Mesendoderm (in vitro differentiated cells): ENCODE measurements at regions not wholly inside any gene's neighbourhood (a gene's known extent, or its start where the extent isn't known, plus 50 kb on each side); places are given as distances from the start of the nearest gene placed in this dataset.

ENCODE experiments used
- DNase-seq: peaks from one replicate; pipeline ENCODE4 v3.0.0; 2013
- H2AK5ac ChIP-seq: 2 replicates; pipeline ENCODE4 v1.6.1; 2013; ENCODE audit warnings: low read length, inconsistent platforms
- H2BK120ac ChIP-seq: 2 replicates; pipeline ENCODE4 v1.6.1; 2013; ENCODE audit warnings: low read depth, mild to moderate bottlenecking, low read length, moderate library complexity, mixed read lengths
- H2BK15ac ChIP-seq: replicated peaks from 2 replicates; pipeline ENCODE4 v1.6.1; 2013; ENCODE audit warnings: low read depth, mild to moderate bottlenecking, moderate library complexity
- H2BK5ac ChIP-seq: 2 replicates; pipeline ENCODE4 v1.6.1; 2013; ENCODE audit warnings: low read length, inconsistent platforms
- H3K18ac ChIP-seq: 2 replicates; pipeline ENCODE4 v1.6.1; 2013; ENCODE audit warnings: mild to moderate bottlenecking, low read length, mixed read lengths
- H3K23ac ChIP-seq: one replicate; pipeline ENCODE4 v1.6.1; 2013; ENCODE audit warnings: low read length
- H3K27ac ChIP-seq: 2 replicates; pipeline ENCODE4 v1.5.1; 2013; ENCODE audit warnings: low read depth, mild to moderate bottlenecking, inconsistent platforms, low read length, moderate library complexity
- H3K27me3 ChIP-seq: 2 replicates; pipeline ENCODE4 v1.6.1; 2013; ENCODE audit warnings: low read length, control low read depth, mild to moderate bottlenecking, inconsistent platforms; ENCODE audit not compliant: insufficient read depth, poor library complexity
- H3K36me3 ChIP-seq: 2 replicates; pipeline ENCODE4 v1.6.1; 2013; ENCODE audit warnings: low read length, inconsistent platforms; ENCODE audit not compliant: control insufficient read depth, insufficient read depth
- H3K4ac ChIP-seq: one replicate; pipeline ENCODE4 v1.6.1; 2013; ENCODE audit warnings: low read depth, mild to moderate bottlenecking, low read length, moderate library complexity
- H3K4me1 ChIP-seq: 2 replicates; pipeline ENCODE4 v1.6.1; 2013; ENCODE audit warnings: low read depth, low read length, inconsistent platforms; ENCODE audit not compliant: control insufficient read depth
- H3K4me2 ChIP-seq: 2 replicates; pipeline ENCODE4 v1.6.1; 2013; ENCODE audit warnings: low read length
- H3K4me3 ChIP-seq: 2 replicates; pipeline ENCODE4 v1.5.1; 2013; ENCODE audit warnings: mild to moderate bottlenecking, low read length
- H3K56ac ChIP-seq: one replicate; pipeline ENCODE4 v1.6.1; 2013; ENCODE audit warnings: low read length
- H3K79me1 ChIP-seq: 2 replicates; pipeline ENCODE4 v1.6.1; 2013; ENCODE audit warnings: low read length, inconsistent platforms
- H3K79me2 ChIP-seq: 2 replicates; pipeline ENCODE4 v1.6.1; 2013; ENCODE audit warnings: mild to moderate bottlenecking, low read length; ENCODE audit not compliant: control insufficient read depth, insufficient read depth
- H3K9ac ChIP-seq: 2 replicates; pipeline ENCODE4 v1.6.1; 2013; ENCODE audit warnings: low read length, inconsistent platforms
- H4K5ac ChIP-seq: one replicate; pipeline ENCODE4 v1.6.1; 2013; ENCODE audit warnings: low read length
- H4K8ac ChIP-seq: one replicate; pipeline ENCODE4 v1.6.1; 2013; ENCODE audit warnings: low read depth, mild to moderate bottlenecking, control low read depth, low read length, moderate library complexity
- WGBS: extraction: QIAGEN DNeasy Blood & Tissue Kit; methylation state at CpG from one replicate; pipeline ENCODE4 v1.1.7; 2013; ENCODE audit warnings: low lambda C conversion rate, missing lambda C conversion rate; ENCODE audit not compliant: insufficient coverage; ENCODE audit errors: extremely low coverage; 5-methylcytosine and 5-hydroxymethylcytosine counted together

DNA sequence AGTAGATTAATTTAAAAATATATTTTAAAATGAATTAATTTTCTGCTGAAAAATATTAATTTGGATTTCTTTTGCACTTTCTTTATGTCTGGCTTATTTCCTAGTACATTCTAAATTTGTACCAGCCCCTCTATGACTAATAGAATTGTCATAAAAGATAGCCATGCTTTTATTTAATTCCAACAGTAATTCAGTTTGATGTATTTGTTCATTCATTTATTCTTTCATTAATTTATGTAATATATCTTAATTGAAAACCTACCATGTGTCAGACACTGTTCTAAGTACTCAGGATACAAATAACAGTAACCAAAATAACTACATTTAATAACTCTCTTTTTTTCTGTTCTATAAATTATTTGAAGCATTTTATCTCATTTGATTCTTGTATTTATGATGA is 264.0 kb upstream of the CCDC179 start:
- DNase-seq, result no peak
- Histone ChIP-seq H3K27ac (no peak overlapping the region), H3K79me2 (no peaks in the 10 kb centered on the region)

DNA sequence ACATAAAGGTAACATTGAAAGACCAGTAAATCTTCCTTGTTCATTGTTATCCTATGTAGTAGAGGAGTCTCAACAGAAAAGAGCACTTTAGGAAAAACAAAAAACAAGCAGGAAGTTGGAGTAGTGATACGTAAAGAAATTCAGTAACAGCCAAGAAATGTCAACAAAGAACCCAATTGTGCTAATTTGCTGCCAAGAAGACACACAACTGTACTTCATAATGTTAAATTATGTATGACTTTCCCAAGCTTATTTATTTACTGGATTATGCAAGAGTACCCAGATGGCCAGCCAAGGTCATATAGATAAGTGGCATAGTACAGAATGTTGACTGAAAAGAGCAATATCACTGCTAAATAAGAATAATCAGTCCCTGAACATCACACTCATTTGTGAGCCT is 264.7 kb upstream of the CCDC179 start:
- DNase-seq, result no peak
- H3K36me3 ChIP-seq, result no peaks in the 10 kb centered on the region
- no peak overlapping the region for H3K18ac ChIP-seq
- H3K4me1 ChIP-seq, result no peaks in the 10 kb centered on the region
- no peak overlapping the region for H2BK15ac ChIP-seq
- H3K27ac ChIP-seq, result no peak overlapping the region
- H3K4me3 ChIP-seq, result no peak overlapping the region
- no peak overlapping the region for H2BK120ac ChIP-seq
- no peak overlapping the region for H3K4me2 ChIP-seq
- no peak overlapping the region for H4K8ac ChIP-seq
- H2AK5ac ChIP-seq, result no peak overlapping the region
- H3K79me2 ChIP-seq, result no peaks in the 10 kb centered on the region
- H3K27me3 ChIP-seq, result no peaks in the 10 kb centered on the region
- no peak overlapping the region for H3K56ac ChIP-seq
- WGBS, result no CpG with 5 or more reads among the region's 1 CpG
- no peak overlapping the region for H4K5ac ChIP-seq
- H2BK5ac ChIP-seq, result no peak overlapping the region
- H3K4ac ChIP-seq, result no peak overlapping the region
- no peak overlapping the region for H3K23ac ChIP-seq
- H3K79me1 ChIP-seq, result no peaks in the 10 kb centered on the region
- H3K9ac ChIP-seq, result no peak overlapping the region

More for the DNA sequence above, 264.0 kb upstream of the CCDC179 start:
- H2BK120ac ChIP-seq, result no peak overlapping the region
- no peak overlapping the region for H3K23ac ChIP-seq
- no peak overlapping the region for H3K4me2 ChIP-seq
- no peaks in the 10 kb centered on the region for H3K4me1 ChIP-seq
- H3K36me3 ChIP-seq, result no peaks in the 10 kb centered on the region
- H2BK5ac ChIP-seq, result no peak overlapping the region
- H3K18ac ChIP-seq, result no peak overlapping the region
- no peak overlapping the region for H3K9ac ChIP-seq
- H4K8ac ChIP-seq, result no peak overlapping the region
- no peaks in the 10 kb centered on the region for H3K79me1 ChIP-seq
- H3K27me3 ChIP-seq, result no peaks in the 10 kb centered on the region
- H3K4me3 ChIP-seq, result no peak overlapping the region
- no peak overlapping the region for H3K4ac ChIP-seq
- H4K5ac ChIP-seq, result no peak overlapping the region
- H3K56ac ChIP-seq, result no peak overlapping the region
- no peak overlapping the region for H2BK15ac ChIP-seq
- H2AK5ac ChIP-seq, result no peak overlapping the region

- Histone ChIP-seq H3K18ac (no peak overlapping the region), H4K8ac (no peak overlapping the region), H3K27ac (no peak overlapping the region), H3K23ac (no peak overlapping the region), H4K5ac (no peak overlapping the region), H3K4me2 (no peak overlapping the region), H2BK5ac (no peak overlapping the region), H3K36me3 (no peaks in the 10 kb centered on the region), H3K79me1 (no peaks in the 10 kb centered on the region), H3K79me2 (no peaks in the 10 kb centered on the region), H3K4me1 (no peaks in the 10 kb centered on the region), H2BK15ac (no peak overlapping the region), H3K4ac (no peak overlapping the region), H3K9ac (no peak overlapping the region), H3K56ac (no peak overlapping the region), H3K27me3 (no peaks in the 10 kb centered on the region), H2AK5ac (no peak overlapping the region), H3K4me3 (no peak overlapping the region), H2BK120ac (no peak overlapping the region)
- no peak for DNase-seq
- WGBS, result no CpG with 5 or more reads among the region's 2 CpGs
These were observed 267.4 kb upstream of the CCDC179 start for GRCh38 chr11:23127706-23128105.

- Histone ChIP-seq H3K4me2 (no peak overlapping the region), H3K18ac (no peak overlapping the region), H3K4ac (no peak overlapping the region), H3K4me3 (no peak overlapping the region), H4K5ac (no peak overlapping the region), H4K8ac (no peak overlapping the region), H2BK5ac (no peak overlapping the region), H3K9ac (no peak overlapping the region), H3K4me1 (no peaks in the 10 kb centered on the region), H2BK15ac (no peak overlapping the region), H2AK5ac (no peak overlapping the region), H3K23ac (no peak overlapping the region), H3K79me2 (no peaks in the 10 kb centered on the region), H2BK120ac (no peak overlapping the region), H3K27me3 (no peaks in the 10 kb centered on the region), H3K79me1 (no peaks in the 10 kb centered on the region), H3K27ac (no peak overlapping the region), H3K36me3 (no peaks in the 10 kb centered on the region), H3K56ac (no peak overlapping the region)
- no peak for DNase-seq
- no CpG with 5 or more reads among the region's 3 CpGs for WGBS
These were observed 274.4 kb upstream of the CCDC179 start for GRCh38 chr11:23134627-23135026.

GRCh38 chr11:23138761-23139160 is 278.5 kb upstream of the CCDC179 start:
- no peaks in the 10 kb centered on the region for H3K27me3 ChIP-seq
- H3K9ac ChIP-seq, result no peak overlapping the region
- no peak overlapping the region for H2BK15ac ChIP-seq
- no peaks in the 10 kb centered on the region for H3K79me1 ChIP-seq
- no peak overlapping the region for H2BK5ac ChIP-seq
- H3K79me2 ChIP-seq, result no peaks in the 10 kb centered on the region
- no peak overlapping the region for H3K4ac ChIP-seq
- H3K4me2 ChIP-seq, result no peak overlapping the region
- no CpG with 5 or more reads among the region's 1 CpG for WGBS
- H3K4me1 ChIP-seq, result no peaks in the 10 kb centered on the region
- no peak overlapping the region for H2AK5ac ChIP-seq
- H3K56ac ChIP-seq, result no peak overlapping the region
- H3K36me3 ChIP-seq, result no peaks in the 10 kb centered on the region
- no peak overlapping the region for H3K23ac ChIP-seq
- DNase-seq, result no peak
- no peak overlapping the region for H4K5ac ChIP-seq
- H3K18ac ChIP-seq, result no peak overlapping the region
- H4K8ac ChIP-seq, result no peak overlapping the region
- no peak overlapping the region for H2BK120ac ChIP-seq
- no peak overlapping the region for H3K4me3 ChIP-seq
- H3K27ac ChIP-seq, result no peak overlapping the region

DNA sequence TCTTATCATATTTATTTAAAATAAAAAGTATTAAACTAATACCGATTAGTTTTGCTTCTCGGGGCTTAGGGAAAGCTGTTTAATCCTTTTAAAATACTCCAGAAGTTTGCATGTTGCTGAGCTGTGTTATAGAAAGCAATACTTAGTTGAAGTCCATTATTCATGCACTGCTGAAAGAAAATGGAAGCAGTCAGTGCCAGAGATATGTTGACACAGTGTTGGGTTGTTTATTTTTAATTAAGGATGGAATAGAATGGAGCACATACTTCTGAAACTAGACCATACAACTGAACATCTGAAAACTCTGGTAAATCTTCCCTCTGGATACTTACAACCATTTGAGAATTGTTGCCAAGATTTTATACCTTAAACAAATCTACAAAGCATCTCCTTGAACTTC is 282.7 kb upstream of the CCDC179 start:
- H2BK5ac ChIP-seq, result no peak overlapping the region
- no peak overlapping the region for H3K4ac ChIP-seq
- H4K5ac ChIP-seq, result no peak overlapping the region
- no peak overlapping the region for H2AK5ac ChIP-seq
- H3K79me1 ChIP-seq, result no peaks in the 10 kb centered on the region
- H3K4me1 ChIP-seq, result no peaks in the 10 kb centered on the region
- no peak overlapping the region for H3K4me3 ChIP-seq
- no peak overlapping the region for H3K4me2 ChIP-seq
- no peaks in the 10 kb centered on the region for H3K27me3 ChIP-seq
- no peak overlapping the region for H2BK15ac ChIP-seq
- no peaks in the 10 kb centered on the region for H3K79me2 ChIP-seq
- no peak overlapping the region for H2BK120ac ChIP-seq
- H3K56ac ChIP-seq, result no peak overlapping the region
- no peak overlapping the region for H3K27ac ChIP-seq
- H4K8ac ChIP-seq, result no peak overlapping the region
- WGBS, result no CpG with 5 or more reads among the region's 2 CpGs
- no peak overlapping the region for H3K23ac ChIP-seq
- DNase-seq, result no peak
- no peak overlapping the region for H3K18ac ChIP-seq
- H3K36me3 ChIP-seq, result no peaks in the 10 kb centered on the region
- no peak overlapping the region for H3K9ac ChIP-seq
